SK-N-SH (cell line): ENCODE measurements at regions not wholly inside any gene's neighbourhood (a gene's known extent, or its start where the extent isn't known, plus 50 kb on each side); places are given as distances from the start of the nearest gene placed in this dataset.

ENCODE experiments used
- CTCF ChIA-PET: fragments of 300-600, 350-600 bp; formaldehyde crosslinking; extraction: SDS; loops from one replicate; lab custom pipeline; 2021; lab: Yijun Ruan, JAX
- POLR2A ChIA-PET: fragments of 350-600 bp; sonication (Branson Sonifier 250); formaldehyde crosslinking; extraction: SDS; loops from one replicate; lab custom pipeline; 2020; ENCODE audit warnings: antibody characterized with exemption, inconsistent platforms; lab: Yijun Ruan, JAX
- DNase-seq: peaks from one replicate; pipeline ENCODE4 v3.0.0; 2012
- H2AFZ ChIP-seq: fragments of 200-600 bp; sonication (generic); 2 replicates; pipeline ENCODE4 v1.8.1; 2016; ENCODE audit warnings: antibody characterized with exemption, mild to moderate bottlenecking, low read depth
- H3F3A ChIP-seq: fragments of 200-600 bp; sonication (generic); replicated peaks from 2 replicates; pipeline ENCODE3; 2016; ENCODE audit warnings: antibody characterized with exemption, mild to moderate bottlenecking; ENCODE audit not compliant: insufficient read depth
- H3K27ac ChIP-seq, 2 experiments: fragments of 200-500 bp in 1 of 2; fragments of 200-600 bp in 1 of 2; sonication (Bioruptor generic) in 1 of 2; sonication (generic), shearing (Covaris generic) in 1 of 2; 2 replicates each; pipeline versions ENCODE4 v1.5.1 to v1.6.1; 2014 to 2016; ENCODE audit warnings: low read depth in 2 of 2, inconsistent platforms in 1 of 2, low read length in 1 of 2, mild to moderate bottlenecking in 1 of 2, mixed read lengths in 1 of 2
- H3K27me3 ChIP-seq: fragments of 200-600 bp; sonication (generic), shearing (Covaris generic); 2 replicates; pipeline ENCODE4 v1.6.1; 2016; ENCODE audit warnings: mixed run types; ENCODE audit not compliant: insufficient read depth
- H3K36me3 ChIP-seq, 2 experiments: fragments of 200-500 bp in 1 of 2; fragments of 200-600 bp in 1 of 2; sonication (Bioruptor generic) in 1 of 2; sonication (generic) in 1 of 2; replicated peaks in 1 of 2; 2 replicates each; pipeline versions ENCODE3 to v1.5.1; 2014 to 2016; ENCODE audit warnings: low read length in 1 of 2, mild to moderate bottlenecking in 1 of 2; ENCODE audit not compliant: insufficient read depth in 2 of 2, control insufficient read depth in 1 of 2
- H3K4me1 ChIP-seq, 2 experiments: fragments of 200-500 bp in 1 of 2; fragments of 200-600 bp in 1 of 2; sonication (Bioruptor generic) in 1 of 2; sonication (generic), shearing (Covaris generic) in 1 of 2; 2 replicates each; pipeline versions ENCODE4 v1.5.1 to v1.6.1; 2014 to 2016; ENCODE audit warnings: low read depth in 1 of 2, low read length in 1 of 2, mixed run types in 1 of 2; ENCODE audit not compliant: insufficient read depth in 2 of 2, control insufficient read depth in 1 of 2
- H3K4me2 ChIP-seq: fragments of 200-600 bp; sonication (generic), shearing (Covaris generic); 2 replicates; pipeline ENCODE4 v1.6.1; 2017; ENCODE audit warnings: mixed run types
- H3K4me3 ChIP-seq, 2 experiments: fragments of 200-500 bp in 1 of 2; fragments of 200-600 bp in 1 of 2; sonication (Bioruptor generic) in 1 of 2; sonication (generic), shearing (Covaris generic) in 1 of 2; 2 replicates each; pipeline versions ENCODE4 v1.5.1 to v1.8.1; 2014 to 2016; ENCODE audit warnings: low read depth in 2 of 2, inconsistent platforms in 1 of 2, low read length in 1 of 2, mild to moderate bottlenecking in 1 of 2, mixed read lengths in 1 of 2, moderate library complexity in 1 of 2
- H3K79me2 ChIP-seq: fragments of 200-600 bp; sonication (generic); 2 replicates; pipeline ENCODE4 v1.8.1; 2017; ENCODE audit warnings: mild to moderate bottlenecking; ENCODE audit not compliant: insufficient read depth
- H3K9ac ChIP-seq: fragments of 200-600 bp; sonication (generic); 2 replicates; pipeline ENCODE4 v1.6.1; 2017; ENCODE audit warnings: mixed run types
- H3K9me2 ChIP-seq: fragments of 200-600 bp; sonication (generic); 2 replicates; pipeline ENCODE4 v1.6.1; 2017; ENCODE audit warnings: mixed run types
- H3K9me3 ChIP-seq: fragments of 200-600 bp; sonication (generic); 2 replicates; pipeline ENCODE4 v1.6.1; 2017; ENCODE audit warnings: mixed run types, mild to moderate bottlenecking, moderate library complexity
- H4K20me1 ChIP-seq: fragments of 200-600 bp; sonication (generic); 2 replicates; pipeline ENCODE4 v1.6.1; 2017; ENCODE audit warnings: mild to moderate bottlenecking, mixed run types; ENCODE audit not compliant: insufficient read depth
- CTCF ChIP-seq: fragments of 200-600 bp; sonication (generic); IDR thresholded peaks from 2 replicates; pipeline ENCODE4 v1.6.1; 2017; ENCODE audit warnings: antibody characterized with exemption, mild to moderate bottlenecking, moderate library complexity
- FOXJ3 ChIP-seq: sonication (generic); formaldehyde crosslinking; IDR thresholded peaks from 2 replicates; pipeline ENCODE4 v1.5.1; 2020; ENCODE audit warnings: mild to moderate bottlenecking, missing genetic modification reagents
- JUND ChIP-seq: IDR thresholded peaks from 2 replicates; pipeline ENCODE4 v1.4.0; 2012
- MXI1 ChIP-seq: IDR thresholded peaks from 2 replicates; pipeline ENCODE4 v1.6.1; 2012; ENCODE audit warnings: mild to moderate bottlenecking, low read depth, low read length, improper control_type of control experiment
- PBX3 ChIP-seq: IDR thresholded peaks from 2 replicates; pipeline ENCODE4; 2012
- REST ChIP-seq: IDR thresholded peaks from 2 replicates; pipeline ENCODE4 v1.6.1; 2012; ENCODE audit warnings: mild to moderate bottlenecking, low read depth, low read length, moderate library complexity
- TAF1 ChIP-seq: IDR thresholded peaks from 2 replicates; pipeline ENCODE4 v1.6.1; 2012; ENCODE audit warnings: low read depth, mild to moderate bottlenecking, low read length, moderate library complexity, borderline replicate concordance
- TCF12 ChIP-seq: IDR thresholded peaks from 2 replicates; pipeline ENCODE4 v1.4.0; 2012
- USF1 ChIP-seq: IDR thresholded peaks from 2 replicates; pipeline ENCODE4 v1.4.0; 2012; ENCODE audit warnings: low read depth, borderline replicate concordance
- USF2 ChIP-seq: fragments of 150-350 bp; IDR thresholded peaks from 2 replicates; pipeline ENCODE4 v1.6.1; 2017; ENCODE audit warnings: antibody characterized with exemption, low read length, low read depth, borderline replicate concordance
- WGBS: methylation state at CpG from one replicate; pipeline ENCODE4 v1.1.6; 2017; ENCODE audit warnings: low lambda C conversion rate; 5-methylcytosine and 5-hydroxymethylcytosine counted together

GRCh38 chr7:15099074-15099473 lies 196.5 kb upstream of the DGKB start (continued):
- TF ChIP-seq USF2 (no peak), FOXJ3 (CRISPR knock-in tag) (peak; percentile 91), MXI1 (peak; percentile 27; the same call in 1 of the 2 replicates), CTCF (no peak), PBX3 (peak; percentile 64), USF1 (no peak), TAF1 (no peak), TCF12 (peak; percentile 75)

- 75% methylated on average over 4 of the region's 4 CpGs for WGBS
- no peaks in the 10 kb centered on the region for H3K79me2 ChIP-seq
- H3K9me3 ChIP-seq = peaks cover 4% of the 10 kb centered on the region; the same call in 1 of the 2 replicates
- no peaks in the 10 kb centered on the region for H4K20me1 ChIP-seq
- H3F3A ChIP-seq = peaks cover 12% of the 10 kb centered on the region
- H3K9me2 ChIP-seq = no peaks in the 10 kb centered on the region; the same call in 1 of the 2 replicates
- no peaks in the 10 kb centered on the region for H3K36me3 ChIP-seq
- H3K27ac ChIP-seq = no peak overlapping the region
- H3K4me2 ChIP-seq = no peak overlapping the region
- peaks cover 5 to 15% of the 10 kb centered on the region in 2 experiments; a peak in 2 of 4 replicates for H3K4me1 ChIP-seq
- no peak overlapping the region for H3K9ac ChIP-seq
- CTCF ChIA-PET = no interaction called here
- POLR2A ChIA-PET = no interaction called here
- no peaks in the 10 kb centered on the region for H3K27me3 ChIP-seq
- H2AFZ ChIP-seq = no peak overlapping the region
- TF ChIP-seq JUND = no peak
- TF ChIP-seq REST = 0 out of 2 replicates have a peak, but pooled peaks have one; percentile 35
- H3K4me3 ChIP-seq = no peak overlapping the region
- no peak for DNase-seq
Measured at GRCh38 chr7:15096853-15097252, 194.3 kb upstream of the DGKB start.
